Stimulated activated naive CD8-positive, alpha-beta T cell treated with anti-CD3 and anti-CD28 coated beads, Interleukin-15, Interleukin-2, amounts not matched to agents 100 ng/mL and 50 ng/mL, for 24 hours (primary cell): ENCODE measurements at regions not wholly inside any gene's neighbourhood (a gene's known extent, or its start where the extent isn't known, plus 50 kb on each side); places are given as distances from the start of the nearest gene placed in this dataset.

Source experiments
- H3K27ac Mint-ChIP-seq: one replicate; pipeline ENCODE4 v1.8.0; 2021; ENCODE audit warnings: mild to moderate bottlenecking, mixed read lengths
- H3K27me3 Mint-ChIP-seq: one replicate; pipeline ENCODE4 v1.8.0; 2021; ENCODE audit warnings: mixed read lengths
- H3K36me3 Mint-ChIP-seq: one replicate; pipeline ENCODE4 v1.8.0; 2021; ENCODE audit warnings: low read depth, mixed read lengths
- H3K4me1 Mint-ChIP-seq: one replicate; pipeline ENCODE4 v1.8.0; 2021; ENCODE audit warnings: low read depth, mixed read lengths
- H3K4me3 Mint-ChIP-seq: one replicate; pipeline ENCODE4 v1.8.0; 2021; ENCODE audit warnings: mild to moderate bottlenecking, mixed read lengths
- H3K9me3 Mint-ChIP-seq: one replicate; pipeline ENCODE4 v1.8.0; 2021; ENCODE audit warnings: mixed read lengths

- no peak overlapping the region for H3K4me3 Mint-ChIP-seq
- no peaks in the 10 kb centered on the region for H3K4me1 Mint-ChIP-seq
- H3K27me3 Mint-ChIP-seq = peaks cover 7% of the 10 kb centered on the region
- no peaks in the 10 kb centered on the region for H3K9me3 Mint-ChIP-seq
- no peak overlapping the region for H3K27ac Mint-ChIP-seq
- H3K36me3 Mint-ChIP-seq = no peaks in the 10 kb centered on the region
Observed at GRCh38 chr1:14103878-14104430, 404.0 kb downstream of the PRDM2 start.

GRCh38 chr1:14106126-14106525 lies 406.1 kb downstream of the PRDM2 start:
- Mint-ChIP-seq H3K9me3 (no peaks in the 10 kb centered on the region), H3K36me3 (no peaks in the 10 kb centered on the region), H3K4me3 (no peak overlapping the region), H3K27me3 (peaks cover 11% of the 10 kb centered on the region), H3K27ac (no peak overlapping the region), H3K4me1 (no peaks in the 10 kb centered on the region)

- Mint-ChIP-seq H3K4me3 (no peak overlapping the region), H3K4me1 (no peaks in the 10 kb centered on the region), H3K9me3 (no peaks in the 10 kb centered on the region), H3K27me3 (peaks cover 11% of the 10 kb centered on the region), H3K27ac (no peak overlapping the region), H3K36me3 (no peaks in the 10 kb centered on the region)
Observed at GRCh38 chr1:14106679-14107313, 406.8 kb downstream of the PRDM2 start.

GRCh38 chr1:14108356-14109275 lies 408.6 kb downstream of the PRDM2 start:
- H3K27me3 Mint-ChIP-seq = peaks cover 17% of the 10 kb centered on the region
- H3K9me3 Mint-ChIP-seq = no peaks in the 10 kb centered on the region
- no peak overlapping the region for H3K4me3 Mint-ChIP-seq
- H3K4me1 Mint-ChIP-seq = no peaks in the 10 kb centered on the region
- no peaks in the 10 kb centered on the region for H3K36me3 Mint-ChIP-seq
- H3K27ac Mint-ChIP-seq = no peak overlapping the region

GRCh38 chr1:14109276-14109635 lies 409.3 kb downstream of the PRDM2 start:
- Mint-ChIP-seq H3K36me3 (no peaks in the 10 kb centered on the region), H3K4me3 (no peak overlapping the region), H3K27ac (no peak overlapping the region), H3K9me3 (no peaks in the 10 kb centered on the region), H3K27me3 (peaks cover 17% of the 10 kb centered on the region), H3K4me1 (peaks cover 6% of the 10 kb centered on the region)

GRCh38 chr1:14110040-14110439 lies 410.1 kb downstream of the PRDM2 start:
- Mint-ChIP-seq H3K27ac (no peak overlapping the region), H3K36me3 (no peaks in the 10 kb centered on the region), H3K27me3 (peaks cover 17% of the 10 kb centered on the region), H3K4me3 (no peak overlapping the region), H3K4me1 (peaks cover 9% of the 10 kb centered on the region), H3K9me3 (no peaks in the 10 kb centered on the region)

GRCh38 chr1:14111121-14111520 lies 411.1 kb downstream of the PRDM2 start:
- Mint-ChIP-seq H3K4me3 (no peak overlapping the region), H3K9me3 (no peaks in the 10 kb centered on the region), H3K27ac (no peak overlapping the region), H3K27me3 (peaks cover 17% of the 10 kb centered on the region), H3K4me1 (peaks cover 9% of the 10 kb centered on the region), H3K36me3 (no peaks in the 10 kb centered on the region)

- Mint-ChIP-seq H3K27ac (no peak overlapping the region), H3K4me1 (peaks cover 9% of the 10 kb centered on the region), H3K9me3 (no peaks in the 10 kb centered on the region), H3K4me3 (no peak overlapping the region), H3K36me3 (no peaks in the 10 kb centered on the region), H3K27me3 (peaks cover 21% of the 10 kb centered on the region)
Observed at GRCh38 chr1:14112613-14113012, 412.6 kb downstream of the PRDM2 start.

- no peaks in the 10 kb centered on the region for H3K9me3 Mint-ChIP-seq
- no peak overlapping the region for H3K27ac Mint-ChIP-seq
- H3K4me1 Mint-ChIP-seq = peaks cover 9% of the 10 kb centered on the region
- H3K4me3 Mint-ChIP-seq = no peak overlapping the region
- no peaks in the 10 kb centered on the region for H3K36me3 Mint-ChIP-seq
- peaks cover 17% of the 10 kb centered on the region for H3K27me3 Mint-ChIP-seq
Observed at GRCh38 chr1:14113271-14113670, 413.3 kb downstream of the PRDM2 start.

GRCh38 chr1:14113841-14114567 lies 414.0 kb downstream of the PRDM2 start:
- Mint-ChIP-seq H3K4me3 (no peak overlapping the region), H3K9me3 (no peaks in the 10 kb centered on the region), H3K27ac (no peak overlapping the region), H3K4me1 (peaks cover 9% of the 10 kb centered on the region), H3K36me3 (no peaks in the 10 kb centered on the region), H3K27me3 (peaks cover 17% of the 10 kb centered on the region)

- peaks cover 12% of the 10 kb centered on the region for H3K9me3 Mint-ChIP-seq
- no peak overlapping the region for H3K27ac Mint-ChIP-seq
- peaks cover 9% of the 10 kb centered on the region for H3K4me1 Mint-ChIP-seq
- H3K36me3 Mint-ChIP-seq = no peaks in the 10 kb centered on the region
- H3K4me3 Mint-ChIP-seq = no peak overlapping the region
- H3K27me3 Mint-ChIP-seq = peaks cover 25% of the 10 kb centered on the region
Observed at GRCh38 chr1:14115976-14116375, 416.0 kb downstream of the PRDM2 start.

- H3K4me1 Mint-ChIP-seq = peaks cover 9% of the 10 kb centered on the region
- no peak overlapping the region for H3K4me3 Mint-ChIP-seq
- H3K36me3 Mint-ChIP-seq = no peaks in the 10 kb centered on the region
- no peak overlapping the region for H3K27ac Mint-ChIP-seq
- H3K27me3 Mint-ChIP-seq = peaks cover 26% of the 10 kb centered on the region
- peaks cover 14% of the 10 kb centered on the region for H3K9me3 Mint-ChIP-seq
Observed at GRCh38 chr1:14117700-14118099, 417.7 kb downstream of the PRDM2 start.

GRCh38 chr1:14118691-14119485 lies 418.9 kb downstream of the PRDM2 start:
- peaks cover 25% of the 10 kb centered on the region for H3K27me3 Mint-ChIP-seq
- no peaks in the 10 kb centered on the region for H3K36me3 Mint-ChIP-seq
- H3K9me3 Mint-ChIP-seq = peaks cover 14% of the 10 kb centered on the region
- H3K4me3 Mint-ChIP-seq = no peak overlapping the region
- H3K4me1 Mint-ChIP-seq = peaks cover 7% of the 10 kb centered on the region
- H3K27ac Mint-ChIP-seq = no peak overlapping the region

- Mint-ChIP-seq H3K4me3 (no peak overlapping the region), H3K9me3 (peaks cover 14% of the 10 kb centered on the region), H3K4me1 (no peaks in the 10 kb centered on the region), H3K27ac (no peak overlapping the region), H3K36me3 (no peaks in the 10 kb centered on the region), H3K27me3 (peaks cover 26% of the 10 kb centered on the region)
Observed at GRCh38 chr1:14120895-14121294, 420.9 kb downstream of the PRDM2 start.
